ENCODE measurements at regions not wholly inside any gene's neighbourhood (a gene's known extent, or its start where the extent isn't known, plus 50 kb on each side); places are given as distances from the start of the nearest gene placed in this dataset.

DNA sequence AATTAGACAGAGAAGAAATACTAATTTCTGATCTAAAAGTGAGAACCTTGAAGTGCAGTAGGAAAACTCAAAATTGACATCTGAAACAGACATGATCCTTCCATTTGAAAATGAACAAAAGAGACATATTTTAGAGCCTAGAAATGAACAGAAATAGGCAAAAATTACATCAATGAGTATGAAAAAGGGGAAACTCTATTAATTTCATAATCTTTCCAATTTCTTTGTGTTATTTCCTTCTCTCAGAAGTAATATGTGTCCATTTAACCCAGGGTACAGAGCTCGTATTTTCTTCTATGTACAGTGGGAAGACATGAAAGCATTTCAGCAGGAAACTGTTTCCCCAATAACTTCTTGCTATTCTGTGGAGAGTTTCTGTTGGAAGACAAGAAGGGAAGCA lies 263.1 kb downstream of the CGGBP1 start:
- TF ChIP-seq, protein P1, sequence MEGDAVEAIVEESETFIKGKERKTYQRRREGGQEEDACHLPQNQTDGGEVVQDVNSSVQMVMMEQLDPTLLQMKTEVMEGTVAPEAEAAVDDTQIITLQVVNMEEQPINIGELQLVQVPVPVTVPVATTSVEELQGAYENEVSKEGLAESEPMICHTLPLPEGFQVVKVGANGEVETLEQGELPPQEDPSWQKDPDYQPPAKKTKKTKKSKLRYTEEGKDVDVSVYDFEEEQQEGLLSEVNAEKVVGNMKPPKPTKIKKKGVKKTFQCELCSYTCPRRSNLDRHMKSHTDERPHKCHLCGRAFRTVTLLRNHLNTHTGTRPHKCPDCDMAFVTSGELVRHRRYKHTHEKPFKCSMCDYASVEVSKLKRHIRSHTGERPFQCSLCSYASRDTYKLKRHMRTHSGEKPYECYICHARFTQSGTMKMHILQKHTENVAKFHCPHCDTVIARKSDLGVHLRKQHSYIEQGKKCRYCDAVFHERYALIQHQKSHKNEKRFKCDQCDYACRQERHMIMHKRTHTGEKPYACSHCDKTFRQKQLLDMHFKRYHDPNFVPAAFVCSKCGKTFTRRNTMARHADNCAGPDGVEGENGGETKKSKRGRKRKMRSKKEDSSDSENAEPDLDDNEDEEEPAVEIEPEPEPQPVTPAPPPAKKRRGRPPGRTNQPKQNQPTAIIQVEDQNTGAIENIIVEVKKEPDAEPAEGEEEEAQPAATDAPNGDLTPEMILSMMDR (conservative IDR thresholded peaks at IDR 0.05; ENCODE audit: low read depth, low read length): no peak
- TF ChIP-seq EZH2 (IDR thresholded peaks at IDR 0.05; ENCODE audit: borderline replicate concordance, low read depth, low read length, poor library complexity, severe bottlenecking): no peak
